ENCODE measurements at regions not wholly inside any gene's neighbourhood (a gene's known extent, or its start where the extent isn't known, plus 50 kb on each side); places are given as distances from the start of the nearest gene placed in this dataset.

DNA sequence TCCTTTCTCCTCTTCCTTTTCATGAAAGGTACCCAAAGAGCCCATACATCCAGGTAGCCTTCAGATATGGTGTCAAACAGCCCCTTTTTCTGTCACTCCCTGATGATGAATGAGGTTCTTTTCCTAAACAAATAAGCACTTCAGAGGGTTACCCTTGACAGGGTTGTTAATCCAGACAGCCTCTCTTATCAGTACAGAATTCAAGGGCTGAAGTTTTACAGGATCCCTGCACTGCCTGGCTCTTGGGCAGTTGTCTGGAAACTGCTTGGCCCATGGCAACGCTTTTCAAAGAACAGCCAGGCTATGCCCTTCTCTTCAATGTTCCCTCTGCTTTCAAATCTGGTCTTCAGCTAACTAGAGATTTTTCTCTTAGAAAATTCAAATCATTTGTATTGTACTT lies 352.6 kb upstream of the FAM241A start:
- TF ChIP-seq EZH2 (IDR thresholded peaks at IDR 0.05; ENCODE audit: borderline replicate concordance, low read depth, low read length, severe bottlenecking): no peak
- TF ChIP-seq CTCF (IDR thresholded peaks at IDR 0.05; ENCODE audit: borderline replicate concordance, extremely low read depth, low read length, poor library complexity, severe bottlenecking): no peak

All from DND-41 (cell line).